Neural cell (in vitro differentiated cells): ENCODE measurements at regions not wholly inside any gene's neighbourhood (a gene's known extent, or its start where the extent isn't known, plus 50 kb on each side); places are given as distances from the start of the nearest gene placed in this dataset.

Experiments
- EP300 ChIP-seq: fragments of 450-650 bp; conservative IDR thresholded peaks from 2 replicates; pipeline ENCODE4 v1.6.1; 2014; ENCODE audit warnings: antibody characterized with exemption, mild to moderate bottlenecking, moderate library complexity; ENCODE audit not compliant: poor library complexity, severe bottlenecking
- EZH2 ChIP-seq: fragments of 200-600, 300-800 bp; shearing (Covaris generic), sonication (generic); IDR thresholded peaks from 2 replicates; pipeline ENCODE4 v1.6.1; 2014; ENCODE audit warnings: antibody characterized with exemption, low read length, borderline replicate concordance, mild to moderate bottlenecking; ENCODE audit not compliant: insufficient read depth, poor library complexity, severe bottlenecking
- POLR2AphosphoS5 ChIP-seq: IDR thresholded peaks from 2 replicates; pipeline ENCODE4 v1.6.1; 2012
- SMC3 ChIP-seq: fragments of 450-650 bp; conservative IDR thresholded peaks from 2 replicates; pipeline ENCODE4 v1.6.1; 2014; ENCODE audit warnings: antibody characterized with exemption, mild to moderate bottlenecking, moderate library complexity; ENCODE audit not compliant: poor library complexity
- TF ChIP-seq, protein P1 (sequence below): fragments of 450-650 bp; IDR thresholded peaks from 2 replicates; pipeline ENCODE4 v1.5.1; 2014; ENCODE audit warnings: antibody characterized with exemption, mild to moderate bottlenecking, moderate library complexity; ENCODE audit not compliant: poor library complexity, severe bottlenecking

GRCh38 chr2:14363137-14363536 is 269.4 kb upstream of the LRATD1 start:
- TF ChIP-seq POLR2AphosphoS5 (no peak), EZH2 (no peak), EP300 (no peak), SMC3 (no peak)
- TF ChIP-seq, protein P1, sequence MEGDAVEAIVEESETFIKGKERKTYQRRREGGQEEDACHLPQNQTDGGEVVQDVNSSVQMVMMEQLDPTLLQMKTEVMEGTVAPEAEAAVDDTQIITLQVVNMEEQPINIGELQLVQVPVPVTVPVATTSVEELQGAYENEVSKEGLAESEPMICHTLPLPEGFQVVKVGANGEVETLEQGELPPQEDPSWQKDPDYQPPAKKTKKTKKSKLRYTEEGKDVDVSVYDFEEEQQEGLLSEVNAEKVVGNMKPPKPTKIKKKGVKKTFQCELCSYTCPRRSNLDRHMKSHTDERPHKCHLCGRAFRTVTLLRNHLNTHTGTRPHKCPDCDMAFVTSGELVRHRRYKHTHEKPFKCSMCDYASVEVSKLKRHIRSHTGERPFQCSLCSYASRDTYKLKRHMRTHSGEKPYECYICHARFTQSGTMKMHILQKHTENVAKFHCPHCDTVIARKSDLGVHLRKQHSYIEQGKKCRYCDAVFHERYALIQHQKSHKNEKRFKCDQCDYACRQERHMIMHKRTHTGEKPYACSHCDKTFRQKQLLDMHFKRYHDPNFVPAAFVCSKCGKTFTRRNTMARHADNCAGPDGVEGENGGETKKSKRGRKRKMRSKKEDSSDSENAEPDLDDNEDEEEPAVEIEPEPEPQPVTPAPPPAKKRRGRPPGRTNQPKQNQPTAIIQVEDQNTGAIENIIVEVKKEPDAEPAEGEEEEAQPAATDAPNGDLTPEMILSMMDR, result no peak
